Upper lobe of right lung (tissue), 1 donor: ENCODE measurements at regions not wholly inside any gene's neighbourhood (a gene's known extent, or its start where the extent isn't known, plus 50 kb on each side); places are given as distances from the start of the nearest gene placed in this dataset.
"Not testable (repeated sequence)": the region's sequence is repeated elsewhere in the genome, so short reads cannot be mapped to it uniquely, and the experiment has no call there.

Experiments used
- ATAC-seq: fragments of 200-7000 bp; cut with Tn5 transposase; one replicate; pipeline ENCODE4 v1.9.1; 2020; ENCODE audit warnings: mild to moderate bottlenecking, moderate library complexity
- DNase-seq: peaks from one replicate; pipeline ENCODE4 v3.0.0-alpha.2; 2020
- H3K27ac ChIP-seq: fragments of 200-600 bp; one replicate; pipeline ENCODE4 v1.8.0; 2022
- H3K27me3 ChIP-seq: fragments of 200-600 bp; one replicate; pipeline ENCODE4 v1.8.0; 2022; ENCODE audit warnings: mild to moderate bottlenecking
- H3K36me3 ChIP-seq: fragments of 200-600 bp; one replicate; pipeline ENCODE4 v1.8.0; 2022
- H3K4me1 ChIP-seq: fragments of 200-600 bp; one replicate; pipeline ENCODE4 v1.8.0; 2022
- H3K4me3 ChIP-seq: fragments of 200-600 bp; one replicate; pipeline ENCODE4 v1.8.0; 2022; ENCODE audit warnings: mild to moderate bottlenecking
- H3K9me3 ChIP-seq: fragments of 200-600 bp; one replicate; pipeline ENCODE4 v1.8.0; 2022
- CTCF ChIP-seq: fragments of 200-600 bp; IDR thresholded peaks from one replicate; pipeline ENCODE4 v1.8.0; 2022; ENCODE audit warnings: antibody characterized with exemption
- intact Hi-C: fragments of 100-400 bp; cut with DNase I; formaldehyde crosslinking; loops from one replicate; pipeline ENCODE4 v1.11.0; 2022
- donor health status: DM: no; HTN: yes; CAD: no; lungs with severe emphysema.

- DNase-seq (no peak), ATAC-seq (no peak)
- Histone ChIP-seq H3K4me3 (no peak overlapping the region), H3K36me3 (no peaks in the 10 kb centered on the region), H3K27ac (no peak overlapping the region), H3K27me3 (no peaks in the 10 kb centered on the region), H3K4me1 (no peaks in the 10 kb centered on the region), H3K9me3 (no peaks in the 10 kb centered on the region)
- intact Hi-C loops = no loop called here
- TF ChIP-seq CTCF = no peak
Measured at GRCh38 chr10:55800602-55801352, 560.3 kb downstream of the ZWINT start.

- TF ChIP-seq CTCF = no peak
- H3K9me3 ChIP-seq = no peaks in the 10 kb centered on the region
- DNase-seq = no peak
- H3K4me3 ChIP-seq = no peak overlapping the region
- no peaks in the 10 kb centered on the region for H3K4me1 ChIP-seq
- ATAC-seq = no peak
- no peak overlapping the region for H3K27ac ChIP-seq
- H3K27me3 ChIP-seq = no peaks in the 10 kb centered on the region
- intact Hi-C loops = no loop called here
- H3K36me3 ChIP-seq = no peaks in the 10 kb centered on the region
Measured at GRCh38 chr10:55793024-55793423, 568.0 kb downstream of the ZWINT start.

GRCh38 chr10:55790276-55790675, 570.8 kb downstream of the ZWINT start:
- intact Hi-C loops, H3K4me3 ChIP-seq, ATAC-seq, H3K27ac ChIP-seq, H3K9me3 ChIP-seq, H3K4me1 ChIP-seq, H3K27me3 ChIP-seq, H3K36me3 ChIP-seq, DNase-seq: not testable (repeated sequence)

GRCh38 chr10:55786461-55787050, 574.5 kb downstream of the ZWINT start:
- ATAC-seq = no peak
- Histone ChIP-seq H3K27ac (no peak overlapping the region), H3K36me3 (no peaks in the 10 kb centered on the region), H3K27me3 (no peaks in the 10 kb centered on the region), H3K4me1 (no peaks in the 10 kb centered on the region), H3K4me3 (no peak overlapping the region), H3K9me3 (no peaks in the 10 kb centered on the region)
- no peak for TF ChIP-seq CTCF
- no peak for DNase-seq
- intact Hi-C loops = no loop called here

- H3K4me1 ChIP-seq = no peaks in the 10 kb centered on the region
- DNase-seq = no peak
- no peak for ATAC-seq
Measured at GRCh38 chr10:55782181-55782580, 578.9 kb downstream of the ZWINT start.

More at GRCh38 chr10:55782181-55782580, 578.9 kb downstream of the ZWINT start:
- no peaks in the 10 kb centered on the region for H3K36me3 ChIP-seq
- H3K27me3 ChIP-seq = no peaks in the 10 kb centered on the region
- intact Hi-C loops = no loop called here
- no peak for TF ChIP-seq CTCF
- no peaks in the 10 kb centered on the region for H3K9me3 ChIP-seq
- H3K4me3 ChIP-seq = no peak overlapping the region
- H3K27ac ChIP-seq = no peak overlapping the region
